T-helper 2 cell treated with Interferon-gamma antibody and Interleukin-4, amounts not matched to agents 5 μg/mL and 100 μg/mL, for 36 hours (primary cell): ENCODE measurements at regions not wholly inside any gene's neighbourhood (a gene's known extent, or its start where the extent isn't known, plus 50 kb on each side); places are given as distances from the start of the nearest gene placed in this dataset.

ENCODE experiments used
- DNase-seq: peaks from one replicate; pipeline ENCODE4 v3.0.0; 2021; ENCODE audit warnings: low spot score
- H3K27ac Mint-ChIP-seq: one replicate; pipeline ENCODE4 v1.8.0; 2021; ENCODE audit warnings: mild to moderate bottlenecking, mixed read lengths
- H3K27me3 Mint-ChIP-seq: one replicate; pipeline ENCODE4 v1.8.0; 2021; ENCODE audit warnings: low read depth, mixed read lengths
- H3K36me3 Mint-ChIP-seq: one replicate; pipeline ENCODE4 v1.8.0; 2021; ENCODE audit warnings: low read depth, mixed read lengths
- H3K4me1 Mint-ChIP-seq: one replicate; pipeline ENCODE4 v1.8.0; 2021; ENCODE audit warnings: low read depth, mixed read lengths
- H3K4me3 Mint-ChIP-seq: one replicate; pipeline ENCODE4 v1.8.0; 2022; ENCODE audit warnings: mild to moderate bottlenecking, moderate library complexity, mixed read lengths
- H3K9me3 Mint-ChIP-seq: one replicate; pipeline ENCODE4 v1.8.0; 2021; ENCODE audit warnings: mixed read lengths

- H3K36me3 Mint-ChIP-seq, result no peaks in the 10 kb centered on the region
- H3K27ac Mint-ChIP-seq, result no peak overlapping the region
- no peak for DNase-seq
- no peak overlapping the region for H3K4me3 Mint-ChIP-seq
- no peaks in the 10 kb centered on the region for H3K27me3 Mint-ChIP-seq
- no peaks in the 10 kb centered on the region for H3K4me1 Mint-ChIP-seq
- peaks cover 7% of the 10 kb centered on the region for H3K9me3 Mint-ChIP-seq
Measured at GRCh38 chr2:34305587-34305986, 706.5 kb upstream of the FAM98A start.

DNA sequence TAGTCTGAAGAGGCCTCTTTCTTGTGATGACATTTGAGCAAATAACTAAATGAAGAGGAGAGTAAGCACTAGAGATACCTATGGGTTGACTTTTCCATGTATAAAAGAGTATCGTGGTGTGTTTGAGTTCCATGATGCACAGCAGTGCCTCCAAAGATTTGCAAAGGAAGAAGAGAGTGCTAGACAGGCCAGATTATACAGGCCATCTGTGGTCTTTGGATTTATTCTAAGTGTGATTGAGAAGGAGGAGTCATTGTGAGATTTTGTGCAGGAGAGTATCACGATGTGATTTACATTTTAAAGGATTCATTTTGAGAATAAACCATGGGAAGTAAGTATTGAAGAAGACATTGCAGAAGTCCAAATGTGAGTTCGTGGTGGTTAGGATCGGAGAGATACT lies 695.9 kb upstream of the FAM98A start:
- no peak for DNase-seq
- H3K4me1 Mint-ChIP-seq, result no peaks in the 10 kb centered on the region
- no peaks in the 10 kb centered on the region for H3K27me3 Mint-ChIP-seq
- H3K4me3 Mint-ChIP-seq, result no peak overlapping the region
- no peak overlapping the region for H3K27ac Mint-ChIP-seq
- no peaks in the 10 kb centered on the region for H3K36me3 Mint-ChIP-seq
- H3K9me3 Mint-ChIP-seq, result peaks cover 4% of the 10 kb centered on the region

DNA sequence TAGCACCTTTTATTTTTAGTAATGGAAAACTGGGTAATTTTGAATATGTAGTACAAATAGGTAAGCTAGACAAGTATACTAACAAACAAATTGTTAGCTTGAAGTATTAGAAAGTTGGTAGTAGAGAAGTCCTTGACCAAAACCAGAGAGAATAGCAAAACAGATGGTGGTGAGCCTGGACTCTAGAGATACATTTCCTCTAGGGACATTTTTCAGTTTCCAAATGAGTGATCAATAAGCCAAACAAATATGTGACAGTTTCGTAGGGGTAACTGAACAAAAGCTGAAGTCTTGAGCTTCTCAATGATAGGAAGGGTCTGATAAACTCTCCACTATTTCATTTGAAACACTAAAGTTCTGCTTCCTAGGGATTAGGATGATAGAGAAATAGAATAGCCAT lies 692.0 kb upstream of the FAM98A start:
- no peak overlapping the region for H3K27ac Mint-ChIP-seq
- no peaks in the 10 kb centered on the region for H3K27me3 Mint-ChIP-seq
- DNase-seq, result no peak
- H3K4me3 Mint-ChIP-seq, result no peak overlapping the region
- peaks cover 9% of the 10 kb centered on the region for H3K9me3 Mint-ChIP-seq
- H3K4me1 Mint-ChIP-seq, result no peaks in the 10 kb centered on the region
- H3K36me3 Mint-ChIP-seq, result no peaks in the 10 kb centered on the region

DNA sequence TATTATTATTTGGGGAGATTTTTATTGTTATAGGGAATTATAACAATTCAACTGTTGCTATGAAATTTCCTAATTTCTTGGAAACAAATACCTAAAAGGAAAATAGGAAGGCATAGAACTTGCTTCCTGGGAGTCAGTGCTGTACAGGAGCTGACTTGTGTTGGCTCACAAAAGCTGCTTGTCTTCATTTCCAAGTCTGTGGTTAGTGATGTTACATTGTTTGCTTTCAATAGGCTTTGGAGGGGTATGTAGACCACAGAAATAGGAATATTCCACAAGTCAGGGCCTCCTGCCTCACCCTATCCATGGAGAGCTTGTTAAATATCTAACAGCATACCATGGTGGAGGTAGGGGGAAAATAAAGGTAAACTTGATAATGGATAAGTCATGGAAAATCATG lies 688.9 kb upstream of the FAM98A start:
- Mint-ChIP-seq H3K27ac (no peak overlapping the region), H3K4me3 (no peak overlapping the region), H3K9me3 (peaks cover 20% of the 10 kb centered on the region), H3K4me1 (no peaks in the 10 kb centered on the region), H3K27me3 (no peaks in the 10 kb centered on the region), H3K36me3 (no peaks in the 10 kb centered on the region)
- no peak for DNase-seq

DNA sequence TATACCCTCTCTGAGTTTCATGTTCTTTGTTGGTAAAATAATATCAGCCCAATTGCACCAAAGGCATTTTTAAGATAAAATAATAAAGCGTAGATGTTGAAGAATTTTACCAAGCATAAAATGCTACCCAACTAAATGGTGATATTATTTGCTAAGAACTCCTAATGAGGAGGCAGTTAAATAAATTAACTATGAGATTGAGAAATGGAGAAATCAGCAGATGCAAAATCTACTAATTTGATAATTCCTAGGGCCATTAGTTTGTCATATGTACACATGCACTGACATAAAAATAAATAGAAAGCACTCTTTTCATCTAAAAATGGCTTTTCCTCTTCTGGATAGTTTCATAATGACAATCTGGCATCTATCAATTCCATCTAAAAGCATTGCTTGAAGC lies 681.5 kb upstream of the FAM98A start:
- no peak overlapping the region for H3K27ac Mint-ChIP-seq
- no peak for DNase-seq
- no peaks in the 10 kb centered on the region for H3K27me3 Mint-ChIP-seq

GRCh38 chr2:34266908-34267697 lies 668.0 kb upstream of the FAM98A start:
- Mint-ChIP-seq H3K4me1 (no peaks in the 10 kb centered on the region), H3K4me3 (no peak overlapping the region), H3K36me3 (no peaks in the 10 kb centered on the region), H3K27ac (no peak overlapping the region), H3K27me3 (no peaks in the 10 kb centered on the region), H3K9me3 (peaks cover 11% of the 10 kb centered on the region)
- DNase-seq, result no peak

More for the DNA sequence above, 681.5 kb upstream of the FAM98A start:
- no peak overlapping the region for H3K4me3 Mint-ChIP-seq
- H3K4me1 Mint-ChIP-seq, result no peaks in the 10 kb centered on the region
- peaks cover 24% of the 10 kb centered on the region for H3K9me3 Mint-ChIP-seq
- no peaks in the 10 kb centered on the region for H3K36me3 Mint-ChIP-seq

GRCh38 chr2:34261701-34262100 lies 662.6 kb upstream of the FAM98A start:
- DNase-seq, result no peak
- Mint-ChIP-seq H3K4me3 (no peak overlapping the region), H3K36me3 (no peaks in the 10 kb centered on the region), H3K27me3 (no peaks in the 10 kb centered on the region), H3K4me1 (no peaks in the 10 kb centered on the region), H3K9me3 (peaks cover 14% of the 10 kb centered on the region), H3K27ac (no peak overlapping the region)

GRCh38 chr2:34254272-34254878 lies 655.3 kb upstream of the FAM98A start:
- no peak overlapping the region for H3K4me3 Mint-ChIP-seq
- peaks cover 5% of the 10 kb centered on the region for H3K9me3 Mint-ChIP-seq
- H3K4me1 Mint-ChIP-seq, result no peaks in the 10 kb centered on the region
- H3K36me3 Mint-ChIP-seq, result no peaks in the 10 kb centered on the region
- H3K27ac Mint-ChIP-seq, result no peak overlapping the region
- H3K27me3 Mint-ChIP-seq, result no peaks in the 10 kb centered on the region
- no peak for DNase-seq

- no peak overlapping the region for H3K4me3 Mint-ChIP-seq
- H3K4me1 Mint-ChIP-seq, result no peaks in the 10 kb centered on the region
- H3K27me3 Mint-ChIP-seq, result no peaks in the 10 kb centered on the region
Measured at GRCh38 chr2:34252111-34252510, 653.0 kb upstream of the FAM98A start.

DNA sequence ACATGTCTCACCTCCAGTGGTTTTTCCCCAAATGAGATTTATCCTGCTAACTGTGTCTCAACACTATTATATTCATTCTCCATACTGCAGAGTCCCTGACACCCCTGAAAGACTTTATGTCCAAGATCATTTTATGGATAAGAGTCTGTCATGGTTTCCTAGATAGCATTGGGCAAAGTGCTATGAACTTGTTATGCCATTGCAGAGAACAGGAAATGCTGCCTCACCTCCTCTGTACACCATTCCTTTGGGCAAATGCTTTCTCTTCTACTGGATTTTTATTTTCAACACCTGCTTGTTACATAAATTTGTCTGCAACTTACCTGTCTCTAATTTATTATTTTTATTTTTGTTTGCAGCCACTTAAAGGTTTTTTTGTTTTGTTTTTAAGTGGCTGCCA lies 652.5 kb upstream of the FAM98A start:
- no peaks in the 10 kb centered on the region for H3K9me3 Mint-ChIP-seq
- no peaks in the 10 kb centered on the region for H3K4me1 Mint-ChIP-seq
- no peak for DNase-seq
- H3K36me3 Mint-ChIP-seq, result no peaks in the 10 kb centered on the region
- H3K27me3 Mint-ChIP-seq, result no peaks in the 10 kb centered on the region
- no peak overlapping the region for H3K4me3 Mint-ChIP-seq
- no peak overlapping the region for H3K27ac Mint-ChIP-seq

More at GRCh38 chr2:34252111-34252510, 653.0 kb upstream of the FAM98A start:
- Mint-ChIP-seq H3K27ac (no peak overlapping the region), H3K36me3 (no peaks in the 10 kb centered on the region), H3K9me3 (no peaks in the 10 kb centered on the region)
- no peak for DNase-seq

DNA sequence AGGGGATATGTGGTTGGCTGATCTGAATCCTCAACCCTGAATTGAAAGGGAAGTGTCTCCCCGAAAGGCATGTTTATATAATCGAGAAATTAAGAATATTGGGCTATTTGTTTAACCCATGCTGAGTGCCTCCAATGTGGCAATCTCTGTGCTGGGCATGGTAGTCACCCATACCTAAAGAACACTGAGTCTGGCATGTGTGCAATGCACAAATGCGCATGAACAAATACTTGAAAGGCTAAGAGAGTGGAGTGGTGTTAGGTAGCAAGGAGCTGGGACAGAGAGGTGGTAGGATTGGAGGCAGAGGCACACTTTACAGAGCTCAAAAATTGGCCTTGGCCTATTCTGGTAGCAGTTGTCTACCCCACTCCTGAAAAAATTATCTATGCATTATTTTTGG lies 645.1 kb upstream of the FAM98A start:
- no peaks in the 10 kb centered on the region for H3K27me3 Mint-ChIP-seq
- no peaks in the 10 kb centered on the region for H3K4me1 Mint-ChIP-seq
- no peaks in the 10 kb centered on the region for H3K9me3 Mint-ChIP-seq
- H3K4me3 Mint-ChIP-seq, result no peak overlapping the region
- no peaks in the 10 kb centered on the region for H3K36me3 Mint-ChIP-seq
- no peak for DNase-seq
- no peak overlapping the region for H3K27ac Mint-ChIP-seq

GRCh38 chr2:34242763-34243123 lies 643.6 kb upstream of the FAM98A start:
- no peak overlapping the region for H3K4me3 Mint-ChIP-seq
- no peaks in the 10 kb centered on the region for H3K9me3 Mint-ChIP-seq
- DNase-seq, result no peak
- H3K36me3 Mint-ChIP-seq, result no peaks in the 10 kb centered on the region
- no peak overlapping the region for H3K27ac Mint-ChIP-seq
- H3K27me3 Mint-ChIP-seq, result no peaks in the 10 kb centered on the region
- no peaks in the 10 kb centered on the region for H3K4me1 Mint-ChIP-seq

DNA sequence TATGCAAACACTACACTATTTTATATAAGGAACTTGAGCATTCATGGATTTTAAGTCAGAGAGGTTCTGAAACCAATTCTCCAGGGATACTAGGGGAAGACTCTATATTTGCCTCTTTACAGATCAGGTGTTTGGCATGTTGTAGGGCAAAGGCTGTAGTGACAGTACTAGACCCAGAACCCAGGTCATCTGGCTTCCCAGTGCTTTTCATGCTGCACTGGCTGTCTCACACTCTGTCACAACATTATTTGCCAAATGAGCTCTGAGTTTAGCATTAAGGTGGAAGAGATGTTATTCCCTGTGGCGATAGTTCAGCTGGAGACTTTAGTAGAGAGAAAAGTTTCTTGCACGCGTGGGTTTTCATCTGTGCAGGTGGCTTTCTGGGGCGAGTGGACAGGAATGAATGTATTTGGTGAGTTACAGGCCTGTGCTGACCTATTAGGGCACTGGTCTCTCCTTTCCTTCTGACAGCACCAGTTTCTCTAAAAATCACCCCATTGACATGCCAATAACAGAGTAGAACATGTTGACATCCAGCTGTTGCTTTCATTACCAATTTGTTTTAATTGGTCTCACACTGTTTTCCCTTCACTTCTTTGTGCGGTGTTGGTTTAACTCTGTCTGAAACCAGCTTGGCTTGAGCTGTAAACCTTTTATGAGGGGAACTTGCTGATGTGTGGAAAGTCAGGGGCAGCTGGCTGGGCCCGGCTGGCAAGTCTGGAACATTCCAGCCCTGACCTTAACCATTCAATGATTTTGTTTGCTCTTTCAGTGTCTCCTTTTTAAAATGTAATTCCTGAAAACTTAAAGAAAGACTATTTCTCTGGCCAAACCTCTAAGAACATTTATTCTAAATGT lies 643.0 kb upstream of the FAM98A start:
- Mint-ChIP-seq H3K9me3 (peaks cover under 1% of the 10 kb centered on the region), H3K4me1 (no peaks in the 10 kb centered on the region), H3K36me3 (no peaks in the 10 kb centered on the region), H3K4me3 (no peak overlapping the region), H3K27me3 (no peaks in the 10 kb centered on the region), H3K27ac (no peak overlapping the region)
- no peak for DNase-seq

DNA sequence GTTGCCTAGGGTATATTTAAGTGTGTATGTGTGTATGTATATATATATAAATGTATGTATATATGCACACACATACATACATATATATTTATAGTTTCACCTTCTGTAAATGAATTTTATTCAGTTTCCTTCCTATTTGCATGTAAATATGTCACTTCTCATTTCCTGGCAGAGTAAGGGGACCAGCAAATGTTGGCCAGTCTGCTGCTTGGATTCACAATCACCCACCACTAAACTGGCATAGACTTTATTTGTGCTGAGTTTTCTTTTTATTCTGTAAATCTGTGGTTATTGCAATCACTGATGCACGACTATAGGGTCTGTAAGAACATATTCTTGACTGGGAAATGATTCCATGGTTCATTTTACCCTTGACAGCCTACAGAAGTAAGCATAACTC lies 640.4 kb upstream of the FAM98A start:
- DNase-seq, result no peak
- peaks cover 8% of the 10 kb centered on the region for H3K9me3 Mint-ChIP-seq
- H3K4me3 Mint-ChIP-seq, result no peak overlapping the region
- no peak overlapping the region for H3K27ac Mint-ChIP-seq
- no peaks in the 10 kb centered on the region for H3K27me3 Mint-ChIP-seq
- no peaks in the 10 kb centered on the region for H3K36me3 Mint-ChIP-seq
- no peaks in the 10 kb centered on the region for H3K4me1 Mint-ChIP-seq
